EL (cell line): ENCODE measurements at regions not wholly inside any gene's neighbourhood (a gene's known extent, or its start where the extent isn't known, plus 50 kb on each side); places are given as distances from the start of the nearest gene placed in this dataset.

ENCODE experiments used
- DNase-seq: peaks from one replicate; pipeline ENCODE4 v3.0.0-alpha.2; 2016

DNA sequence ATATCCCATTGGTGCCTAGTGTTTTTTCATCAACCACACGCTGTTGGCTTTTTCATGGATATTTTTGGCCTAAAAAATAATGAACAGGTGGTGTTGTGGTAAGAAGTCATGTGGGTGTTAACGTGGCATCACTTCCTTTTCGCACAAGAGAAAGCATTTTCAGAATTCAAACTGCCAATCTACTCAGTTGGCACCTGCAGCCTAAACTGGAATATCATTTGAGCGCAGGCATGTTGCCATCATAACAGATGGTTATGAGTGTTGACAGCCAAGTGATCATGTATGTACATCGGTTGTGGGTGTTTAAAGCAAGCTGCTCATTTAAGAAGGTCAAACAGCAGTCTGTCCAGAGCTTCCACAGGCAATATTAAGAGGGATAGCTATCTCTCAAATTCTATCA is 1963.0 kb downstream of the NCAM2 start:
- DNase-seq, result no peak

- DNase-seq, result no peak
Observed at GRCh38 chr21:22965455-22966135, 1967.4 kb downstream of the NCAM2 start.

GRCh38 chr21:22981819-22982218 is 1983.6 kb downstream of the NCAM2 start:
- DNase-seq, result no peak

GRCh38 chr21:22993144-22993543 is 1994.9 kb downstream of the NCAM2 start:
- DNase-seq, result no peak

DNA sequence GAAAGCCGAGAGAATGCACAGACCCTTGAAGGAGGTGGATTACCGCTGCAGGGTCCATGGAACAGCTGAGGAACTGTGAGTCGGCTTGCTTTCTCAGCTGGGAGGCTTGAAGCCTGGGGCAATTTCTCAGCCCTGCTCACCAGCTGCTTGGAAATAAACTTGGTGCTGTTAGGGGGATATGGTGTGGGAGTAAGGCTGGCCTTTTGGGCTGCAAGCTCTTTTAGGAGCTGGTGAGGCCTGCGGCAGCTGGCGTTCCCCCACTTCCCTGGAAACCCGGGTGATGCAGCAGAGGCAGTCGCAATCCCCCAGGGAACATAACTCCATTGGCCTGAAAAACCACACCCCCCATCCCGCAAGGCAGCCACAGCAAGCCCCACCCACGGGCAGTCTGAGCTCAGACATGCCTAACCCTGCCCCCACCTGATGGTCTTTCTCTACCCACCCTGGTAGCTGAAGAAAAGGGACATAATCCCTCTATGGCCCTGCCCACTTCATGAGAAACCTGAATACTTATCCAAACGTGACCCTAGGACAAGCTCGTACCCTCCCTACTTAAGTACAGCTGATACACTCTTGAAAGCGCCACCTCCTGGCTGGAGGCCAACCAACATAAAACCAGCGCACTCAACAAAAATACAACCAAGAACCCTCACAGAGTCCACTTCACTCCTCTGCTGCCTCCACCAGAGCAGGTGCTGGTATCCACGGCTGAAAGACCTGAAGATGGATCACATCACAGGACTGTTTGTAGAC is 1995.8 kb downstream of the NCAM2 start:
- no peak for DNase-seq

- DNase-seq, result no peak
Observed at GRCh38 chr21:23003951-23004350, 2005.7 kb downstream of the NCAM2 start.

GRCh38 chr21:23008601-23009202 is 2010.5 kb downstream of the NCAM2 start:
- DNase-seq, result no peak

GRCh38 chr21:23009360-23009759 is 2011.2 kb downstream of the NCAM2 start:
- no peak for DNase-seq

DNA sequence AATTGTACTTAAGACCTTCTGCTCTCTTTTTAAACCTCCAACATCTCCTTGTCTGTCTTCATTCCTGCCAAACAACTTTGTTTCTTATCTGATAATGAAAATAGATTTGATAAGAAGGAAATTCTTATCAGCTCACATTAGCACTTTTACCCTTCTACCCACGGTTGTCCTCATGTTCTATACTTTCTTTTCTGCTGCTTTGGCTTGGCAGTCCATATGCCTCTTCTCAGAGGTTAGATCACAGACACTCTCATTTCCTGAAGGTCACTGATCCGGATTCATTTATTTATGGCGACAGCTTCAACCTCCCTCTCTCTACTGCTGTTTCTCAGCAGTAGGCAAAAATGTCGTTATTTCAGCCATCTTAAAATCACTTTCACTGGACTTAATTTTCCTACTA is 2015.8 kb downstream of the NCAM2 start:
- no peak for DNase-seq

- DNase-seq, result no peak
Observed at GRCh38 chr21:23016617-23017016, 2018.4 kb downstream of the NCAM2 start.

GRCh38 chr21:23017989-23018388 is 2019.8 kb downstream of the NCAM2 start:
- no peak for DNase-seq

DNA sequence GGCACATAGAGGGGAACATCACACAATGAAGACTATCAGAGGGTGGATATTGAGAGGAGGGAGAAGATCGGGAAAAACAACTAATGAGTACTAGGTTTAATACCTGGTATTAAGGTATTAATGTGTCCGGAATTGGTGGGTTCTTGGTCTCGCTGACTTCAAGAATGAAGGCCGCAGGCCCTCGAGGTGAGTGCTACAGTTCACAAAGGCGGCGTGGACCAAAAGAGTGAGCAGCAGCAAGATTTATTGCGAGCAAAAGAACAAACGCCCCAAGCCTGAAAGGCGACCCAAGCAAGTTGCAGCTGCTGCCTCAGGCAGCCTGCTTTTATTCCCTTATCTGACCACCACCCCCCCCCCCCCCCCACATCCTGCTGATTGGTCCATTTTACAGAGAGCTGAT is 2022.8 kb downstream of the NCAM2 start:
- DNase-seq, result no peak

DNA sequence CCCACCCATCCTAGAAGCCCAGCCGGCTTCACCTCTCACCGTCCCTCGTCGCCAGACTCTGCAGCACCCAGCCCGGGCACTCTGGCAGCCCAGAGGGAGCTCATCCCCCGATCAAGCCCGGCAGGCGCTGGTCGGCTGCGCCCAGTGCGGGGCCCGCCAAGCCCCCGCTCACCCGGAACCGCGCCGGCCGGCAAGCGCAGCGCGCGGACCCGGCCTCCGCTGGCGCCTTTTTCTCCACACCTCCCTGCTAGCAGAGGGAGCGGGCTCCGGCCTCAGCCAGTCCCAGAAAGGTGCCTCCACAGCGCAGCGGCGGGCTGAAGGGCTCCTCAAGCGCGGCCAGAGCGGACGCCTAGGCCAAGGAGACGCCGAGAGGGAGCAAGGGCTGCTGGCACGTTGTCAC is 2023.3 kb downstream of the NCAM2 start:
- no peak for DNase-seq

DNA sequence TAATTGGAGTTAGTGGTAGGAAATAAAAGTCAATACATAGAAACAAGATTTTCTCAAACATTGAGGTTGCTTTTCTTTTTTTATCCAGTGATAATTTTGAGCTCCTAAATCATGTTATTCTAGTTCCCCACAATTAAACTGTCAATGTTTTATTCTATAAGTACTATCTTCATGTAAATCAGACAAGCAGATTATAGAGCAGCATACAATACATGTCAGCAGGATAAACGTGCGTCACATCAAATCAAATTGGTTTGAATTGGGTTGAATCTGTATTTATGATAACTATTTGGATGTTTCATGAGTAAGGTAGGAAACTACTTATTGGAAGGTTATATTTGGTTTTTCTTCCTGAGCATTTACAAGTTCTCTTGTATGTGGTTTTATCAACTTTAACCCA is 2028.7 kb downstream of the NCAM2 start:
- DNase-seq, result no peak

DNA sequence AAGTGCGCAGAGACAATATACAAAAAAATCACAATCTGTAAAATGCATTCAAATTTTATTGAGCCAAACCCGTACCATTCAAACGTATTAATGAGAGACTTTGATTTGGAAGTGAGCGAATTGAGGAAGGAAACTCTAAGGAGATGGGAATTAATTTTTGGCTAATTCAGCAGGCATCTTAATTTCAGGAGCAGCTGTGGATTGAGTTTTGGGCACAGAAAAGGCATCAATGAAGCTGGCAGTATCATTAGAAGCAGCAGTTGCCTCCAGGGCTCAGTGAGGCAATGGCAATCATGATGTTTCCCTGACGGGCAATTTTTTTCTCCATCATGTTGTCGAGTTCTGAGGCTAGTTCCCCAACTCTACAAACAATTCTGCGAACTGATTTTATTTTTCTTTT is 2041.6 kb downstream of the NCAM2 start:
- DNase-seq, result no peak

GRCh38 chr21:23045955-23046354 is 2047.7 kb downstream of the NCAM2 start:
- no peak for DNase-seq

GRCh38 chr21:23067672-23068071 is 2069.5 kb downstream of the NCAM2 start:
- DNase-seq, result no peak

DNA sequence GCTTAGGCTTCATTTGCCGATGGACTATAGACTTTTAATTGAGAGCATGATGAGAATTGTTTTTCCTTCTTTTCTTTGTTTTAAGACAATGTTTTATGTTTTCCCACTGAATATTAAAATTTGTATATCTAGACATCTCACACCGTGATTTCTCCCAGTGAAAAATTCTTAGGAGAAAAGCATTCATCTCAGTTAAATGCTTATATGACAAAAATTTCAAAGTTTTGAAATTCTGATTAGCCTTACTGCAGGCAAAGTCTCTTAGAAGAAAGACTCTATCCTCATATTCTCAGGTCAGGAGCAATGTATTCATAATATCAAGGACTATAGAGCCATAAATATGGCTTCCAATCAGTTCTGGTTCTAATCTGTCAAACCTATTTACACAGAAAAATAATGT is 2085.0 kb downstream of the NCAM2 start:
- no peak for DNase-seq

DNA sequence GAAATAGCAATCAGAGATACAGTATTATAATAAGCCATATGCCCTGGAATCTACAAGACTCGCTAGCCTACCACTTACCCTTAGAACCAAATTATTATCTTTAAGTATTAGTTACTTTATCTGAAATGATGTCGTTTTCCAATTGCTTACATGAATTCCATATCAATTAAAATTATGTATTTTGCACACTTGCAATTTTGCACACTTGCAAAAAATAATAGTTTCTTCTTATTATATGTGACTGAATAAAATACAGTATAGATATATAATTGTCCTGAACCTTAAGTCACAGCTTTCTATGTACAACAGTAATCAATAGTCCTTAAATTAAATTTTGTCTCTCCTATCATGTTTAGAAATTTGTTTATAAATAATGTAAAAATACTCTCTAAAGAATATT is 2095.1 kb downstream of the NCAM2 start:
- DNase-seq, result no peak

DNA sequence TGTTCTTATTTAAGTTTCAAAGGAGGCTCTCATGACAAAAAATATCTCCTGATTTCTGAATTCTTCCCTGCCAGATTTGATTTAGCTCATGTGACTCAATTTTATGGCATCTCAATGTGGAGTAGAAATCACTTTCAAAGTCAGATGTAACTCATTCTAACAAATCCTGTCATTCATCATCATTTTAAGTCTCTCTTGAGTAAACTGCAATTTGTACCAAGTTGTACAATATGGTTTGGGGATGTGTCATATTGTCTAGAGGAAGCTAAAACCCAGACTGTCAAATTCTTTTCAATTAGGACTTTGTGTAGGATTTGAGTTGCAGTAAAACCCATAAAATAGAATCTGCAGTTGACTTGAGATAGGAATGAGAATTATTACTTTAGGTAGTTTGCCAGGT is 2101.0 kb downstream of the NCAM2 start:
- no peak for DNase-seq

DNA sequence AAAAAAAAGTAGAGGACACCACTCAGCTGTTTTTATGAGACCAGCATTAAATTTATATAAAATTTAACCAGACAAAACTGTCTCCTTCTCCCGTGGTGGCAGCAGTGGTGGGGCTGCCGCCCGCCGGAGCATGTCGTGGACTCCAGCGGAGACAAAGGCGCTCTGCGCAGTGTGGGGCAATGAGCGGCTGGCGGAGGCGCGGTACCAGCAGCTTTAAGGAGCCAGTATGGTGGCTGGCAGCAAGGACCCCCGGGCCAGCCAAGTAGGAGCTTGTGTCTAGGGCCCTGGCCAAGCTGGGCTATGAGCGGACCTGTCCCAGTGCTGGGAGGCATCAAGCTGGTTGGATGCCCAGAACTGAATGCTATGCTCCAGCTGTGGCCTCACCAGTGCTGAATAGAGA is 2102.9 kb downstream of the NCAM2 start:
- DNase-seq, result no peak

DNA sequence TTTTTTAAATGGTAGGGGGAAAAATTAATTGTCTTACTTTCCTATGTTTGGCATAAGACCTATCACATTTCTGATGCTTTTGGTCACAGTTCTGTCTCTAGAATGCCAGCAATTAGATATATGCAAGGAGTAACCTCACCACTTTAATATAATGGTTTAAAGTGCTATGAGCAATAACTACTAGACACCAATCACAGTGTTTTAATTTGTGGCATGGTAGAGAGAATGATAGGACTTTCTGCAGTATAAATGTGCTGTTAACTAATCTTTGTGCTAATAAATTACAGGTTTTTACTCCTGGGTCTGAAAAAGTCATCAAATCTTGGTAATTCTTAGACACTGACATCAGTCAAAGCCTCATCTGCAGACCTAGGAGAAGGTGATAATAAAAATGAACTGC is 2110.3 kb downstream of the NCAM2 start:
- DNase-seq, result no peak

- DNase-seq, result no peak
Observed at GRCh38 chr21:23111070-23111600, 2112.9 kb downstream of the NCAM2 start.

- no peak for DNase-seq
Observed at GRCh38 chr21:23119491-23119890, 2121.3 kb downstream of the NCAM2 start.
